HEK293 (cell line): ENCODE measurements at regions not wholly inside any gene's neighbourhood (a gene's known extent, or its start where the extent isn't known, plus 50 kb on each side); places are given as distances from the start of the nearest gene placed in this dataset.

Experiments
- GFI1B ChIP-seq: fragments of 450-650 bp; formaldehyde crosslinking; IDR thresholded peaks from 2 replicates; pipeline ENCODE4 v1.5.1; 2016; ENCODE audit warnings: missing biosample characterization, missing genetic modification characterization
- KLF10 ChIP-seq: fragments of 450-650 bp; IDR thresholded peaks from 2 replicates; pipeline ENCODE4 v1.5.1; 2018; ENCODE audit warnings: missing biosample characterization, mild to moderate bottlenecking, missing genetic modification characterization
- KLF16 ChIP-seq: fragments of 450-650 bp; formaldehyde crosslinking; IDR thresholded peaks from 2 replicates; pipeline ENCODE4 v1.5.1; 2017; ENCODE audit warnings: missing biosample characterization, missing genetic modification characterization
- KLF8 ChIP-seq: fragments of 450-650 bp; formaldehyde crosslinking; IDR thresholded peaks from 2 replicates; pipeline ENCODE4 v1.5.1; 2016; ENCODE audit warnings: missing biosample characterization, missing genetic modification characterization
- OVOL3 ChIP-seq: fragments of 450-650 bp; formaldehyde crosslinking; IDR thresholded peaks from 2 replicates; pipeline ENCODE4 v1.5.1; 2016; ENCODE audit warnings: missing biosample characterization, missing genetic modification characterization
- PATZ1 ChIP-seq: fragments of 450-650 bp; formaldehyde crosslinking; IDR thresholded peaks from 2 replicates; pipeline ENCODE4 v1.5.1; 2016; ENCODE audit warnings: missing biosample characterization, missing genetic modification characterization
- SETDB1 ChIP-seq: IDR thresholded peaks from one replicate; pipeline ENCODE4 v1.6.1; 2017; ENCODE audit warnings: mild to moderate bottlenecking, low read length, moderate library complexity, mixed read lengths; ENCODE audit not compliant: insufficient read length
- SP2 ChIP-seq: fragments of 450-650 bp; formaldehyde crosslinking; IDR thresholded peaks from 2 replicates; pipeline ENCODE4 v1.5.1; 2016; ENCODE audit warnings: missing biosample characterization, missing genetic modification characterization
- SP3 ChIP-seq: fragments of 450-650 bp; formaldehyde crosslinking; IDR thresholded peaks from 2 replicates; pipeline ENCODE4 v1.5.1; 2016; ENCODE audit warnings: missing biosample characterization, missing genetic modification characterization
- TCF7L2 ChIP-seq: IDR thresholded peaks from 2 replicates; pipeline ENCODE4 v1.6.1; 2011; ENCODE audit warnings: low read depth, mild to moderate bottlenecking, inconsistent platforms, low read length, moderate library complexity, borderline replicate concordance
- YY2 ChIP-seq: fragments of 450-650 bp; formaldehyde crosslinking; IDR thresholded peaks from 2 replicates; pipeline ENCODE4 v1.5.1; 2016; ENCODE audit warnings: missing biosample characterization, missing genetic modification characterization
- ZBTB21 ChIP-seq: fragments of 450-650 bp; formaldehyde crosslinking; IDR thresholded peaks from 2 replicates; pipeline ENCODE4 v1.5.1; 2017; ENCODE audit warnings: missing biosample characterization, missing genetic modification characterization
- ZFP69B ChIP-seq: fragments of 450-650 bp; formaldehyde crosslinking; IDR thresholded peaks from 2 replicates; pipeline ENCODE4 v1.5.1; 2016; ENCODE audit warnings: missing biosample characterization, missing genetic modification characterization
- ZNF112 ChIP-seq: fragments of 450-650 bp; formaldehyde crosslinking; IDR thresholded peaks from 2 replicates; pipeline ENCODE4 v1.5.0; 2017; ENCODE audit warnings: missing biosample characterization, missing genetic modification characterization
- ZNF157 ChIP-seq: fragments of 450-650 bp; formaldehyde crosslinking; IDR thresholded peaks from 2 replicates; pipeline ENCODE4 v1.5.1; 2016; ENCODE audit warnings: missing biosample characterization, missing genetic modification characterization
- ZNF175 ChIP-seq: fragments of 450-650 bp; formaldehyde crosslinking; IDR thresholded peaks from 2 replicates; pipeline ENCODE4 v1.5.1; 2016; ENCODE audit warnings: missing biosample characterization, missing genetic modification characterization
- ZNF473 ChIP-seq: fragments of 450-650 bp; formaldehyde crosslinking; IDR thresholded peaks from 2 replicates; pipeline ENCODE4 v1.5.1; 2017; ENCODE audit warnings: missing biosample characterization, missing genetic modification characterization
- ZNF514 ChIP-seq: fragments of 450-650 bp; formaldehyde crosslinking; IDR thresholded peaks from 2 replicates; pipeline ENCODE4 v1.5.1; 2016; ENCODE audit warnings: missing biosample characterization, missing genetic modification characterization
- ZNF555 ChIP-seq: fragments of 450-650 bp; formaldehyde crosslinking; conservative IDR thresholded peaks from 2 replicates; pipeline ENCODE4 v1.5.1; 2017; ENCODE audit warnings: missing biosample characterization, mild to moderate bottlenecking, missing genetic modification characterization, inconsistent platforms
- ZNF600 ChIP-seq: fragments of 450-650 bp; formaldehyde crosslinking; IDR thresholded peaks from 2 replicates; pipeline ENCODE4 v1.5.1; 2016; ENCODE audit warnings: missing biosample characterization, missing genetic modification characterization
- ZNF610 ChIP-seq: fragments of 450-650 bp; formaldehyde crosslinking; IDR thresholded peaks from 2 replicates; pipeline ENCODE4 v1.5.1; 2016; ENCODE audit warnings: missing biosample characterization, missing genetic modification characterization, borderline replicate concordance
- ZNF707 ChIP-seq: fragments of 450-650 bp; formaldehyde crosslinking; IDR thresholded peaks from 2 replicates; pipeline ENCODE4 v1.5.1; 2016; ENCODE audit warnings: missing biosample characterization, missing genetic modification characterization
- ZNF747 ChIP-seq: fragments of 450-650 bp; formaldehyde crosslinking; IDR thresholded peaks from 2 replicates; pipeline ENCODE4 v1.5.1; 2016; ENCODE audit warnings: missing biosample characterization, missing genetic modification characterization
- ZNF785 ChIP-seq: fragments of 450-650 bp; formaldehyde crosslinking; IDR thresholded peaks from 2 replicates; pipeline ENCODE4 v1.5.1; 2016; ENCODE audit warnings: missing biosample characterization, missing genetic modification characterization
- ZSCAN4 ChIP-seq: fragments of 450-650 bp; formaldehyde crosslinking; IDR thresholded peaks from 2 replicates; pipeline ENCODE4 v1.5.1; 2017; ENCODE audit warnings: missing biosample characterization, missing genetic modification characterization
- ZXDB ChIP-seq: fragments of 450-650 bp; formaldehyde crosslinking; IDR thresholded peaks from 2 replicates; pipeline ENCODE4 v1.5.1; 2016; ENCODE audit warnings: missing biosample characterization, missing genetic modification characterization
- TF ChIP-seq, protein P1 (sequence below): fragments of 450-650 bp; formaldehyde crosslinking; IDR thresholded peaks from 2 replicates; pipeline ENCODE4 v1.5.1; 2016; ENCODE audit warnings: missing biosample characterization, missing genetic modification characterization
- TF ChIP-seq, protein P2 (sequence below): fragments of 450-650 bp; formaldehyde crosslinking; IDR thresholded peaks from 2 replicates; pipeline ENCODE4 v1.5.1; 2016; ENCODE audit warnings: missing biosample characterization, missing genetic modification characterization
- TF ChIP-seq, protein P3 (sequence below): fragments of 450-650 bp; formaldehyde crosslinking; IDR thresholded peaks from 2 replicates; pipeline ENCODE4 v1.5.1; 2017; ENCODE audit warnings: missing biosample characterization, missing genetic modification characterization

DNA sequence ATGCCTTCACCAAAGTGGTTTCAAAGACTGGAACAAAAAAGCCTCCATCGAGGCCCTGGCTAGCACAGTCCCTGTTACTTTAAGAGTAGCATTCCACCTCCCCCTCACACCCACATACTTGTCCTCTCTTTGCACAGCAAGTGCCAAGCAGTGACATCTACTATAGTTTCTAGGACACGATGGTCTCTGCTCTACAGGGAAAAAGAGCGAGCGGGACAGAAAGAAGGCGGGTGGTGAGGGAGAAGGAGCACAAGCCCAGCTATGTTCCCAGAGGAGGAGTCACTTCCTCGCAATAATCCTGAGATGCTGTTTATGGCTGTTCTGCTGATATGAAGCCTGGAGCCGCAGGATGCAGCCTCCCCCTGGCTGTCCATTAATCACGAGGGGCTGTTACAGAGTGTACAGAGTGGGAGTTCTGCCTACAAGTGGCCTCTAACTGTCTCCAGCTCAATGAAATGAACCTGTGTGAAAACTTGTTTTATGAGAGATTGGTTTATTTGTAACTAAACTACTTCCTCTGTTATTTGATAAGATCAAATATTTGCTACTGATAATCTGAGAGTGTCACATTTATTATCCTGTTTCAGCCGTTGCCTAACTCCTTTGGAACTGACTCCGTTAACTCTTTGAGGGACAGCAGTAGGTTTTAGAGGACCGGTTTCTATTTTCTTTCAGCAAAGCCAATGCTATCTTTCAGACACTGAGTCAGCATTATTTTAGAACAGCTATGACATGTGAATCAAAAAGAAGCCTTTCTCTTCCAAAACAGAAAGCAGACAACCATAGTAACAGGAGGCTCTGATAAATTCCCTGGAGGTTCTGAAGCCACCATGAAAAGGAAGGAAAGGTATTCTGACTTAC is 208.0 kb downstream of the SPRY2 start (continued):
- TF ChIP-seq, protein P1, sequence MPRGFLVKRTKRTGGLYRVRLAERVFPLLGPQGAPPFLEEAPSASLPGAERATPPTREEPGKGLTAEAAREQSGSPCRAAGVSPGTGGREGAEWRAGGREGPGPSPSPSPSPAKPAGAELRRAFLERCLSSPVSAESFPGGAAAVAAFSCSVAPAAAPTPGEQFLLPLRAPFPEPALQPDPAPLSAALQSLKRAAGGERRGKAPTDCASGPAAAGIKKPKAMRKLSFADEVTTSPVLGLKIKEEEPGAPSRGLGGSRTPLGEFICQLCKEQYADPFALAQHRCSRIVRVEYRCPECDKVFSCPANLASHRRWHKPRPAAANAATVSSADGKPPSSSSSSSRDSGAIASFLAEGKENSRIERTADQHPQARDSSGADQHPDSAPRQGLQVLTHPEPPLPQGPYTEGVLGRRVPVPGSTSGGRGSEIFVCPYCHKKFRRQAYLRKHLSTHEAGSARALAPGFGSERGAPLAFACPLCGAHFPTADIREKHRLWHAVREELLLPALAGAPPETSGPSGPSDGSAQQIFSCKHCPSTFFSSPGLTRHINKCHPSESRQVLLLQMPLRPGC (tag by site-specific recombination), result no peak
- peak; percentile 62 for TF ChIP-seq SETDB1
- TF ChIP-seq PATZ1 (tag by site-specific recombination), result peak; percentile 50; the same call in 1 of the 2 replicates
- no peak for TF ChIP-seq ZNF473 (tag by site-specific recombination)
- no peak for TF ChIP-seq OVOL3 (tag by site-specific recombination)
- TF ChIP-seq TCF7L2, result peak; percentile 89
- TF ChIP-seq ZNF747, result no peak
- peak; percentile 12 for TF ChIP-seq SP2 (tag by site-specific recombination)
- no peak for TF ChIP-seq KLF16 (tag by site-specific recombination)
- TF ChIP-seq YY2, result no peak
- no peak for TF ChIP-seq GFI1B
- TF ChIP-seq ZNF514, result no peak
- no peak for TF ChIP-seq ZNF785 (tag by site-specific recombination)
- TF ChIP-seq KLF10, result peak; percentile 28; the same call in 1 of the 2 replicates
- TF ChIP-seq ZNF112 (tag by site-specific recombination), result no peak
- TF ChIP-seq ZSCAN4 (tag by site-specific recombination), result no peak
- TF ChIP-seq SP3, result 0 out of 2 replicates have a peak, but pooled peaks have one; percentile 29
- TF ChIP-seq ZNF555 (tag by site-specific recombination), result no peak
- TF ChIP-seq ZNF610 (tag by site-specific recombination), result 0 out of 2 replicates have a peak, but pooled peaks have one; percentile 38
- TF ChIP-seq ZNF175 (tag by site-specific recombination), result no peak
- TF ChIP-seq, protein P2, sequence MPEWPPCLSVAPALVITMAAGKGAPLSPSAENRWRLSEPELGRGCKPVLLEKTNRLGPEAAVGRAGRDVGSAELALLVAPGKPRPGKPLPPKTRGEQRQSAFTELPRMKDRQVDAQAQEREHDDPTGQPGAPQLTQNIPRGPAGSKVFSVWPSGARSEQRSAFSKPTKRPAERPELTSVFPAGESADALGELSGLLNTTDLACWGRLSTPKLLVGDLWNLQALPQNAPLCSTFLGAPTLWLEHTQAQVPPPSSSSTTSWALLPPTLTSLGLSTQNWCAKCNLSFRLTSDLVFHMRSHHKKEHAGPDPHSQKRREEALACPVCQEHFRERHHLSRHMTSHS (tag by site-specific recombination), result no peak
- no peak for TF ChIP-seq ZNF157 (tag by site-specific recombination)
- no peak for TF ChIP-seq ZFP69B (tag by site-specific recombination)
- TF ChIP-seq ZNF707 (tag by site-specific recombination), result no peak
- TF ChIP-seq ZNF600, result peak; percentile 79
- no peak for TF ChIP-seq KLF8
- TF ChIP-seq, protein P3, sequence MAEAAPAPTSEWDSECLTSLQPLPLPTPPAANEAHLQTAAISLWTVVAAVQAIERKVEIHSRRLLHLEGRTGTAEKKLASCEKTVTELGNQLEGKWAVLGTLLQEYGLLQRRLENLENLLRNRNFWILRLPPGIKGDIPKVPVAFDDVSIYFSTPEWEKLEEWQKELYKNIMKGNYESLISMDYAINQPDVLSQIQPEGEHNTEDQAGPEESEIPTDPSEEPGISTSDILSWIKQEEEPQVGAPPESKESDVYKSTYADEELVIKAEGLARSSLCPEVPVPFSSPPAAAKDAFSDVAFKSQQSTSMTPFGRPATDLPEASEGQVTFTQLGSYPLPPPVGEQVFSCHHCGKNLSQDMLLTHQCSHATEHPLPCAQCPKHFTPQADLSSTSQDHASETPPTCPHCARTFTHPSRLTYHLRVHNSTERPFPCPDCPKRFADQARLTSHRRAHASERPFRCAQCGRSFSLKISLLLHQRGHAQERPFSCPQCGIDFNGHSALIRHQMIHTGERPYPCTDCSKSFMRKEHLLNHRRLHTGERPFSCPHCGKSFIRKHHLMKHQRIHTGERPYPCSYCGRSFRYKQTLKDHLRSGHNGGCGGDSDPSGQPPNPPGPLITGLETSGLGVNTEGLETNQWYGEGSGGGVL (tag by site-specific recombination), result no peak
- TF ChIP-seq ZXDB (tag by site-specific recombination), result peak; percentile 71; the same call in 1 of the 2 replicates
- TF ChIP-seq ZBTB21 (tag by site-specific recombination), result no peak
